OCI-LY1 (cell line): ENCODE measurements at regions not wholly inside any gene's neighbourhood (a gene's known extent, or its start where the extent isn't known, plus 50 kb on each side); places are given as distances from the start of the nearest gene placed in this dataset.

ENCODE experiments used
- H2AFZ ChIP-seq: fragments of 200-600 bp; sonication (generic), shearing (Covaris generic); 2 replicates; pipeline ENCODE4 v1.6.0; 2014; ENCODE audit warnings: antibody characterized with exemption, mild to moderate bottlenecking, low read length
- H3F3A ChIP-seq: fragments of 200-600 bp; sonication (generic), shearing (Covaris generic); 2 replicates; pipeline ENCODE4 v1.6.0; 2014; ENCODE audit warnings: mild to moderate bottlenecking, antibody characterized with exemption, low read length, moderate library complexity; ENCODE audit not compliant: insufficient read depth
- H3K27ac ChIP-seq: fragments of 200-600 bp; sonication (generic); 2 replicates; pipeline ENCODE4 v1.5.1; 2014; ENCODE audit warnings: low read length, mixed run types, mild to moderate bottlenecking, low read depth; ENCODE audit not compliant: poor library complexity, severe bottlenecking
- H3K27me3 ChIP-seq: fragments of 200-600 bp; sonication (generic); 2 replicates; pipeline ENCODE4 v1.6.0; 2014; ENCODE audit warnings: antibody characterized with exemption, mild to moderate bottlenecking, low read length, moderate library complexity; ENCODE audit not compliant: insufficient read depth
- H3K36me3 ChIP-seq: fragments of 200-600 bp; sonication (generic); 2 replicates; pipeline ENCODE4 v1.6.1; 2014; ENCODE audit warnings: mild to moderate bottlenecking, antibody characterized with exemption, low read length, moderate library complexity, mixed read lengths; ENCODE audit not compliant: insufficient read depth
- H3K4me1 ChIP-seq: fragments of 200-600 bp; sonication (generic); 2 replicates; pipeline ENCODE4 v1.5.1; 2014; ENCODE audit warnings: mild to moderate bottlenecking, low read length, moderate library complexity; ENCODE audit not compliant: insufficient read depth, severe bottlenecking
- H3K4me2 ChIP-seq: fragments of 200-600 bp; sonication (generic), shearing (Covaris generic); 2 replicates; pipeline ENCODE4 v1.6.1; 2014; ENCODE audit warnings: low read length
- H3K4me3 ChIP-seq: fragments of 200-600 bp; sonication (generic); 2 replicates; pipeline ENCODE4 v1.5.1; 2014; ENCODE audit warnings: low read length, low read depth, mild to moderate bottlenecking, mixed read lengths; ENCODE audit not compliant: poor library complexity, severe bottlenecking
- H3K79me2 ChIP-seq: fragments of 200-600 bp; shearing (Covaris generic); 2 replicates; pipeline ENCODE4 v1.6.1; 2016; ENCODE audit warnings: mixed run types, low read length, mixed read lengths; ENCODE audit not compliant: insufficient read depth
- H3K9ac ChIP-seq: fragments of 200-600 bp; sonication (generic), shearing (Covaris generic); 2 replicates; pipeline ENCODE4 v1.6.1; 2014; ENCODE audit warnings: mild to moderate bottlenecking, low read length, mixed read lengths
- H3K9me2 ChIP-seq: fragments of 200-600 bp; sonication (generic), shearing (Covaris generic); 2 replicates; pipeline ENCODE4 v1.6.1; 2014; ENCODE audit warnings: low read depth, mild to moderate bottlenecking, low read length, mixed read lengths
- H3K9me3 ChIP-seq: fragments of 200-600 bp; shearing (Covaris generic); 2 replicates; pipeline ENCODE4 v1.6.1; 2014; ENCODE audit warnings: low read length, mixed read lengths
- H4K20me1 ChIP-seq: fragments of 200-600 bp; sonication (generic), shearing (Covaris generic); 2 replicates; pipeline ENCODE4 v1.6.0; 2016; ENCODE audit warnings: mild to moderate bottlenecking, low read length; ENCODE audit not compliant: insufficient read depth
- CTCF ChIP-seq: fragments of 200-600 bp; sonication (generic), shearing (Covaris generic); IDR thresholded peaks from 2 replicates; pipeline ENCODE4 v1.5.1; 2017; ENCODE audit warnings: mild to moderate bottlenecking, antibody characterized with exemption, low read length, moderate library complexity, mixed read lengths
- EZH2 ChIP-seq: fragments of 200-600 bp; sonication (generic), shearing (Covaris generic); IDR thresholded peaks from 2 replicates; pipeline ENCODE4 v1.8.0; 2017; ENCODE audit warnings: borderline replicate concordance, mixed run types, mild to moderate bottlenecking, antibody characterized with exemption, low read length, moderate library complexity, mixed read lengths

- H3K4me1 ChIP-seq = no peaks in the 10 kb centered on the region
- no peak overlapping the region for H3K4me3 ChIP-seq
- no peak overlapping the region for H3K9ac ChIP-seq
- TF ChIP-seq CTCF = no peak
- no peaks in the 10 kb centered on the region for H4K20me1 ChIP-seq
- H3K27me3 ChIP-seq = no peaks in the 10 kb centered on the region
- no peaks in the 10 kb centered on the region for H3K79me2 ChIP-seq
- H3K9me3 ChIP-seq = no peaks in the 10 kb centered on the region
- H2AFZ ChIP-seq = no peak overlapping the region
- H3F3A ChIP-seq = no peaks in the 10 kb centered on the region
- no peaks in the 10 kb centered on the region for H3K9me2 ChIP-seq
- no peak overlapping the region for H3K27ac ChIP-seq
- H3K36me3 ChIP-seq = no peaks in the 10 kb centered on the region
- no peak overlapping the region for H3K4me2 ChIP-seq
Observed at GRCh38 chr17:72233986-72234385, 113.2 kb downstream of the SOX9 start.

- no peaks in the 10 kb centered on the region for H3K79me2 ChIP-seq
- H3K36me3 ChIP-seq = no peaks in the 10 kb centered on the region
- no peaks in the 10 kb centered on the region for H4K20me1 ChIP-seq
- no peaks in the 10 kb centered on the region for H3F3A ChIP-seq
- H3K9me3 ChIP-seq = no peaks in the 10 kb centered on the region
- H3K9me2 ChIP-seq = no peaks in the 10 kb centered on the region
- TF ChIP-seq EZH2 = no peak
- no peak for TF ChIP-seq CTCF
- H3K27me3 ChIP-seq = no peaks in the 10 kb centered on the region
- H3K27ac ChIP-seq = no peak overlapping the region
- no peak overlapping the region for H3K4me3 ChIP-seq
- no peak overlapping the region for H3K9ac ChIP-seq
- H2AFZ ChIP-seq = no peak overlapping the region
- no peak overlapping the region for H3K4me2 ChIP-seq
- H3K4me1 ChIP-seq = no peaks in the 10 kb centered on the region
Observed at GRCh38 chr17:72234985-72235384, 114.2 kb downstream of the SOX9 start.

GRCh38 chr17:72236980-72237633, 116.3 kb downstream of the SOX9 start:
- H3K36me3 ChIP-seq = no peaks in the 10 kb centered on the region
- H2AFZ ChIP-seq = no peak overlapping the region
- no peak overlapping the region for H3K4me3 ChIP-seq
- no peak overlapping the region for H3K27ac ChIP-seq
- H3F3A ChIP-seq = no peaks in the 10 kb centered on the region
- TF ChIP-seq CTCF = no peak
- no peak for TF ChIP-seq EZH2
- H3K9me2 ChIP-seq = no peaks in the 10 kb centered on the region
- H3K9me3 ChIP-seq = no peaks in the 10 kb centered on the region
- H3K79me2 ChIP-seq = no peaks in the 10 kb centered on the region
- no peaks in the 10 kb centered on the region for H3K27me3 ChIP-seq
- H4K20me1 ChIP-seq = no peaks in the 10 kb centered on the region
- H3K9ac ChIP-seq = no peak overlapping the region
- H3K4me1 ChIP-seq = no peaks in the 10 kb centered on the region
- no peak overlapping the region for H3K4me2 ChIP-seq
